GM23338 (cell line): ENCODE measurements at regions not wholly inside any gene's neighbourhood (a gene's known extent, or its start where the extent isn't known, plus 50 kb on each side); places are given as distances from the start of the nearest gene placed in this dataset.

Source experiments
- CREB1 ChIP-seq: fragments of 250-450 bp; sonication (Bioruptor Pico); IDR thresholded peaks from 2 replicates; pipeline ENCODE4 v1.5.0; 2020; ENCODE audit warnings: low read depth, mild to moderate bottlenecking, moderate library complexity
- CTCF ChIP-seq, 2 experiments: fragments of 200-600 bp in 1 of 2; sonication (generic) in 1 of 2; conservative IDR thresholded peaks; 2 replicates each; pipeline versions ENCODE4 v1.5.1 to v1.6.1; 2016 to 2017; ENCODE audit warnings: antibody characterized with exemption in 2 of 2, low read depth in 2 of 2, mild to moderate bottlenecking in 2 of 2, moderate library complexity in 1 of 2
- EZH2 ChIP-seq: fragments of 200-600 bp; sonication (generic); IDR thresholded peaks from one replicate; pipeline ENCODE4 v1.8.0; 2017; ENCODE audit warnings: antibody characterized with exemption, mild to moderate bottlenecking, low read depth; ENCODE audit not compliant: unreplicated experiment
- EZH2phosphoT487 ChIP-seq: fragments of 200-600 bp; sonication (generic); IDR thresholded peaks from one replicate; pipeline ENCODE4 v1.8.1; 2018; ENCODE audit warnings: antibody characterized with exemption; ENCODE audit not compliant: unreplicated experiment
- JUNB ChIP-seq: IDR thresholded peaks from one replicate; pipeline ENCODE4 v1.6.1; 2016; ENCODE audit warnings: antibody characterized with exemption; ENCODE audit not compliant: unreplicated experiment
- NANOG ChIP-seq: IDR thresholded peaks from 2 replicates; pipeline ENCODE4 v1.6.1; 2016; ENCODE audit warnings: antibody characterized with exemption, borderline replicate concordance
- POLR2AphosphoS5 ChIP-seq: IDR thresholded peaks from 2 replicates; pipeline ENCODE4 v1.6.1; 2016; ENCODE audit warnings: antibody characterized with exemption, low read depth
- TF ChIP-seq, protein P1 (sequence below): IDR thresholded peaks from one replicate; pipeline ENCODE4 v1.6.1; 2018; ENCODE audit warnings: antibody characterized with exemption; ENCODE audit not compliant: unreplicated experiment
- TF ChIP-seq, protein P2 (sequence below): IDR thresholded peaks from 2 replicates; pipeline ENCODE4 v1.6.1; 2016; ENCODE audit warnings: antibody characterized with exemption

DNA sequence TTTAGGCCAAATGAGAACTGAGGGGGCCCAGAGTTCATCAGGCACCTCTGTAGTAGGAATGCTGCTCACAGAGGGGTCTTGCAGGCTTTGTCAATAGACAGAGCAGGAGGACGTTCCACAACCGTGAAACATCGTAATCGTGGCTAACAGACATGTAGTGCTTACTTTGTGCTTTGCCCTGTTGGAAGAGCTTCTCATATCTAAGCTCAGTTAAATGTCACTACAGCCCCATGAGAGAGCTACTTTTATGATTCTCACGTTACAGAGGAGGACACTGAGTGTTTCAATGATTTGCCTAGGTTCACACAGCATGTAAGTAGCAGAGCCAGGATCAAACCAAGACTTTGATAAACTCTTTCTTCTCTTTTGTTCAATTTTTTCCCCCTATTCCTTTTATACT is 136.6 kb downstream of the MYCN start:
- TF ChIP-seq CTCF (conservative IDR thresholded peaks at IDR 0.05; ENCODE audit: low read depth in 2 of 2) (no peak), EZH2 (no peak), POLR2AphosphoS5 (no peak), NANOG (no peak), EZH2phosphoT487 (no peak), JUNB (no peak), CREB1 (no peak)
- TF ChIP-seq, protein P1, sequence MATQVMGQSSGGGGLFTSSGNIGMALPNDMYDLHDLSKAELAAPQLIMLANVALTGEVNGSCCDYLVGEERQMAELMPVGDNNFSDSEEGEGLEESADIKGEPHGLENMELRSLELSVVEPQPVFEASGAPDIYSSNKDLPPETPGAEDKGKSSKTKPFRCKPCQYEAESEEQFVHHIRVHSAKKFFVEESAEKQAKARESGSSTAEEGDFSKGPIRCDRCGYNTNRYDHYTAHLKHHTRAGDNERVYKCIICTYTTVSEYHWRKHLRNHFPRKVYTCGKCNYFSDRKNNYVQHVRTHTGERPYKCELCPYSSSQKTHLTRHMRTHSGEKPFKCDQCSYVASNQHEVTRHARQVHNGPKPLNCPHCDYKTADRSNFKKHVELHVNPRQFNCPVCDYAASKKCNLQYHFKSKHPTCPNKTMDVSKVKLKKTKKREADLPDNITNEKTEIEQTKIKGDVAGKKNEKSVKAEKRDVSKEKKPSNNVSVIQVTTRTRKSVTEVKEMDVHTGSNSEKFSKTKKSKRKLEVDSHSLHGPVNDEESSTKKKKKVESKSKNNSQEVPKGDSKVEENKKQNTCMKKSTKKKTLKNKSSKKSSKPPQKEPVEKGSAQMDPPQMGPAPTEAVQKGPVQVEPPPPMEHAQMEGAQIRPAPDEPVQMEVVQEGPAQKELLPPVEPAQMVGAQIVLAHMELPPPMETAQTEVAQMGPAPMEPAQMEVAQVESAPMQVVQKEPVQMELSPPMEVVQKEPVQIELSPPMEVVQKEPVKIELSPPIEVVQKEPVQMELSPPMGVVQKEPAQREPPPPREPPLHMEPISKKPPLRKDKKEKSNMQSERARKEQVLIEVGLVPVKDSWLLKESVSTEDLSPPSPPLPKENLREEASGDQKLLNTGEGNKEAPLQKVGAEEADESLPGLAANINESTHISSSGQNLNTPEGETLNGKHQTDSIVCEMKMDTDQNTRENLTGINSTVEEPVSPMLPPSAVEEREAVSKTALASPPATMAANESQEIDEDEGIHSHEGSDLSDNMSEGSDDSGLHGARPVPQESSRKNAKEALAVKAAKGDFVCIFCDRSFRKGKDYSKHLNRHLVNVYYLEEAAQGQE, result no peak
- TF ChIP-seq, protein P2, sequence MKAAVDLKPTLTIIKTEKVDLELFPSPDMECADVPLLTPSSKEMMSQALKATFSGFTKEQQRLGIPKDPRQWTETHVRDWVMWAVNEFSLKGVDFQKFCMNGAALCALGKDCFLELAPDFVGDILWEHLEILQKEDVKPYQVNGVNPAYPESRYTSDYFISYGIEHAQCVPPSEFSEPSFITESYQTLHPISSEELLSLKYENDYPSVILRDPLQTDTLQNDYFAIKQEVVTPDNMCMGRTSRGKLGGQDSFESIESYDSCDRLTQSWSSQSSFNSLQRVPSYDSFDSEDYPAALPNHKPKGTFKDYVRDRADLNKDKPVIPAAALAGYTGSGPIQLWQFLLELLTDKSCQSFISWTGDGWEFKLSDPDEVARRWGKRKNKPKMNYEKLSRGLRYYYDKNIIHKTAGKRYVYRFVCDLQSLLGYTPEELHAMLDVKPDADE, result no peak
